ENCODE measurements at regions not wholly inside any gene's neighbourhood (a gene's known extent, or its start where the extent isn't known, plus 50 kb on each side); places are given as distances from the start of the nearest gene placed in this dataset.

DNA sequence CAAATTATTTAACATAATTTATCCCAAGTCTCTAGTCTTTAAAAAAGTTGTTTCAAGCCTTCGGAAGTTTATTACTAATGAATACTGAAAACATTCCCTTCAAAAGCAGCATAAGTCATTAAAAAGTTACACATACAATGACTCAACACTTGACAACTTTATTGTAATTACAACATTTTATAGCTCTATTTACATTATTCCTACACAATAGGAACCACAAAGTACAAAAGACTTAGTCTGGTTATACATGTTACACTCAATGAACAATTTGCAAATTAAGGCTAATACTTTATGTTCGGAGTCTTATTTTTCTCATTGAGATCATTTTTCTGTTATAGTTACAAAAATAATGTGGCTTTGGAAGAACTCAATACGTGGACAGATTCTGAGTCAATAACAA, 114.4 kb upstream of the POF1B start:
- DNase-seq (ENCODE audit: extremely low spot score in 2 of 2), result no peak
- intact Hi-C loops (cut with DNase I), result no loop called here
- TF ChIP-seq POLR2AphosphoS5 (IDR thresholded peaks at IDR 0.05; ENCODE audit: insufficient read depth in 1 of 2, low read depth in 1 of 2), result no peak
- no peak for TF ChIP-seq POLR2A (IDR thresholded peaks at IDR 0.05)
- TF ChIP-seq, protein P1, sequence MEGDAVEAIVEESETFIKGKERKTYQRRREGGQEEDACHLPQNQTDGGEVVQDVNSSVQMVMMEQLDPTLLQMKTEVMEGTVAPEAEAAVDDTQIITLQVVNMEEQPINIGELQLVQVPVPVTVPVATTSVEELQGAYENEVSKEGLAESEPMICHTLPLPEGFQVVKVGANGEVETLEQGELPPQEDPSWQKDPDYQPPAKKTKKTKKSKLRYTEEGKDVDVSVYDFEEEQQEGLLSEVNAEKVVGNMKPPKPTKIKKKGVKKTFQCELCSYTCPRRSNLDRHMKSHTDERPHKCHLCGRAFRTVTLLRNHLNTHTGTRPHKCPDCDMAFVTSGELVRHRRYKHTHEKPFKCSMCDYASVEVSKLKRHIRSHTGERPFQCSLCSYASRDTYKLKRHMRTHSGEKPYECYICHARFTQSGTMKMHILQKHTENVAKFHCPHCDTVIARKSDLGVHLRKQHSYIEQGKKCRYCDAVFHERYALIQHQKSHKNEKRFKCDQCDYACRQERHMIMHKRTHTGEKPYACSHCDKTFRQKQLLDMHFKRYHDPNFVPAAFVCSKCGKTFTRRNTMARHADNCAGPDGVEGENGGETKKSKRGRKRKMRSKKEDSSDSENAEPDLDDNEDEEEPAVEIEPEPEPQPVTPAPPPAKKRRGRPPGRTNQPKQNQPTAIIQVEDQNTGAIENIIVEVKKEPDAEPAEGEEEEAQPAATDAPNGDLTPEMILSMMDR (IDR thresholded peaks at IDR 0.05), result no peak
- no peaks in the 10 kb centered on the region for H3K36me3 ChIP-seq
- no peak overlapping the region for H3K27ac ChIP-seq
- no peak overlapping the region for H3K4me3 ChIP-seq
- no peaks in the 10 kb centered on the region for H3K9me3 ChIP-seq
- no peaks in the 10 kb centered on the region for H3K4me1 ChIP-seq
- no peaks in the 10 kb centered on the region for H3K27me3 ChIP-seq

DNA sequence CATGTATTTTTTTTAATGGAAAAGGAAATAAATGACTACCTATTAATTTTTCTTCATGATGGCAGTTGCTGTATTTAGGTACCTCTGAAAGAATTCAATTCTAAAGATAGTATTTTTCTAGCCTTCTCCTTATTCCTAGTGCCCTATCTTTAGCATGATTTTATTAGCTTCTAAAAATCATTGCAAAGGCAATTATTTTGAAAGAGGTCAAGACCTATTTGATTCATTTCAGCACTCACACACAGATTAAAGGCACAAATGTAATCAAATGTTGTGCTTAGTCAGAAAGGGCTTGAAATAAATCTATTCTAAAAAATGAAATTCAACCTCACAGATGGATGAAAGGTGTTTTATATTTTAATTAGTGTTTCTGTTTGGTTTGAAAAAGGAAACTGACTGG, 74.8 kb upstream of the POF1B start:
- DNase-seq (ENCODE audit: extremely low spot score in 2 of 2), result no peak
- Histone ChIP-seq H3K4me3 (no peak overlapping the region), H3K4me1 (no peaks in the 10 kb centered on the region), H3K27me3 (no peaks in the 10 kb centered on the region), H3K9me3 (no peaks in the 10 kb centered on the region), H3K27ac (no peak overlapping the region), H3K36me3 (no peaks in the 10 kb centered on the region)
- TF ChIP-seq POLR2AphosphoS5 (IDR thresholded peaks at IDR 0.05; ENCODE audit: insufficient read depth in 1 of 2, low read depth in 1 of 2) (no peak), POLR2A (IDR thresholded peaks at IDR 0.05) (no peak)
- TF ChIP-seq, protein P1 (IDR thresholded peaks at IDR 0.05), result no peak
- intact Hi-C loops (cut with DNase I), result no loop called here

DNA sequence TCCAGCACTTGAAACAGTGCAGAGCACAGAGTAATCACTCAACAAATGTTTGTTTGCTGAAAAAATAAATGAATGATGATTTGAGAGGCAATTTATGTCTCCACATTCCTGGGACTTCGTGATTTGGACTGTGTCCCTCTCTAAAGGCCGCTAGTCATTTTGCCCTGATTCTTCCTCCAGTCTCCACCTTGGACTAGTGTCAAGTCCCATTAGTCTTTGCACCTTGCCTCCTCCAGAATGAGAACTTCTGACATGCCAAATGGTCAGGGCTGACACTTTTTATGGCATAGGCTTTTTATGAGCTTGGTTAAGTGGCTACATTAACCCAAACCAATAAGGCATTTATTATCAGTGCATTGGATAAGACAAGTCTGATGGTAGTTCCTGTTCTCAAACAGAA, 65.1 kb upstream of the POF1B start:
- intact Hi-C loops (cut with DNase I), result no loop called here

More for the DNA sequence above, 65.1 kb upstream of the POF1B start:
- H3K4me3 ChIP-seq, result no peak overlapping the region
- no peak overlapping the region for H3K27ac ChIP-seq
- TF ChIP-seq POLR2A (IDR thresholded peaks at IDR 0.05) (no peak), POLR2AphosphoS5 (IDR thresholded peaks at IDR 0.05; ENCODE audit: insufficient read depth in 1 of 2, low read depth in 1 of 2) (no peak)
- TF ChIP-seq, protein P1 (IDR thresholded peaks at IDR 0.05), result no peak
- no peaks in the 10 kb centered on the region for H3K36me3 ChIP-seq
- no peak for DNase-seq (ENCODE audit: extremely low spot score in 2 of 2)
- H3K4me1 ChIP-seq, result no peaks in the 10 kb centered on the region
- no peaks in the 10 kb centered on the region for H3K27me3 ChIP-seq
- no peaks in the 10 kb centered on the region for H3K9me3 ChIP-seq
